SK-N-SH (cell line): ENCODE measurements at regions not wholly inside any gene's neighbourhood (a gene's known extent, or its start where the extent isn't known, plus 50 kb on each side); places are given as distances from the start of the nearest gene placed in this dataset.

Experiments used
- CTCF ChIA-PET: fragments of 300-600, 350-600 bp; formaldehyde crosslinking; extraction: SDS; loops from one replicate; lab custom pipeline; 2021; lab: Yijun Ruan, JAX
- POLR2A ChIA-PET: fragments of 350-600 bp; sonication (Branson Sonifier 250); formaldehyde crosslinking; extraction: SDS; loops from one replicate; lab custom pipeline; 2020; ENCODE audit warnings: antibody characterized with exemption, inconsistent platforms; lab: Yijun Ruan, JAX
- DNase-seq: peaks from one replicate; pipeline ENCODE4 v3.0.0; 2012
- H2AFZ ChIP-seq: fragments of 200-600 bp; sonication (generic); 2 replicates; pipeline ENCODE4 v1.8.1; 2016; ENCODE audit warnings: antibody characterized with exemption, mild to moderate bottlenecking, low read depth
- H3F3A ChIP-seq: fragments of 200-600 bp; sonication (generic); replicated peaks from 2 replicates; pipeline ENCODE3; 2016; ENCODE audit warnings: antibody characterized with exemption, mild to moderate bottlenecking; ENCODE audit not compliant: insufficient read depth
- H3K27ac ChIP-seq, 2 experiments: fragments of 200-500 bp in 1 of 2; fragments of 200-600 bp in 1 of 2; sonication (Bioruptor generic) in 1 of 2; sonication (generic), shearing (Covaris generic) in 1 of 2; 2 replicates each; pipeline versions ENCODE4 v1.5.1 to v1.6.1; 2014 to 2016; ENCODE audit warnings: low read depth in 2 of 2, inconsistent platforms in 1 of 2, low read length in 1 of 2, mild to moderate bottlenecking in 1 of 2, mixed read lengths in 1 of 2
- H3K27me3 ChIP-seq: fragments of 200-600 bp; sonication (generic), shearing (Covaris generic); 2 replicates; pipeline ENCODE4 v1.6.1; 2016; ENCODE audit warnings: mixed run types; ENCODE audit not compliant: insufficient read depth
- H3K36me3 ChIP-seq, 2 experiments: fragments of 200-500 bp in 1 of 2; fragments of 200-600 bp in 1 of 2; sonication (Bioruptor generic) in 1 of 2; sonication (generic) in 1 of 2; replicated peaks in 1 of 2; 2 replicates each; pipeline versions ENCODE3 to v1.5.1; 2014 to 2016; ENCODE audit warnings: low read length in 1 of 2, mild to moderate bottlenecking in 1 of 2; ENCODE audit not compliant: insufficient read depth in 2 of 2, control insufficient read depth in 1 of 2
- H3K4me1 ChIP-seq, 2 experiments: fragments of 200-500 bp in 1 of 2; fragments of 200-600 bp in 1 of 2; sonication (Bioruptor generic) in 1 of 2; sonication (generic), shearing (Covaris generic) in 1 of 2; 2 replicates each; pipeline versions ENCODE4 v1.5.1 to v1.6.1; 2014 to 2016; ENCODE audit warnings: low read depth in 1 of 2, low read length in 1 of 2, mixed run types in 1 of 2; ENCODE audit not compliant: insufficient read depth in 2 of 2, control insufficient read depth in 1 of 2
- H3K4me2 ChIP-seq: fragments of 200-600 bp; sonication (generic), shearing (Covaris generic); 2 replicates; pipeline ENCODE4 v1.6.1; 2017; ENCODE audit warnings: mixed run types
- H3K4me3 ChIP-seq, 2 experiments: fragments of 200-500 bp in 1 of 2; fragments of 200-600 bp in 1 of 2; sonication (Bioruptor generic) in 1 of 2; sonication (generic), shearing (Covaris generic) in 1 of 2; 2 replicates each; pipeline versions ENCODE4 v1.5.1 to v1.8.1; 2014 to 2016; ENCODE audit warnings: low read depth in 2 of 2, inconsistent platforms in 1 of 2, low read length in 1 of 2, mild to moderate bottlenecking in 1 of 2, mixed read lengths in 1 of 2, moderate library complexity in 1 of 2
- H3K79me2 ChIP-seq: fragments of 200-600 bp; sonication (generic); 2 replicates; pipeline ENCODE4 v1.8.1; 2017; ENCODE audit warnings: mild to moderate bottlenecking; ENCODE audit not compliant: insufficient read depth
- H3K9ac ChIP-seq: fragments of 200-600 bp; sonication (generic); 2 replicates; pipeline ENCODE4 v1.6.1; 2017; ENCODE audit warnings: mixed run types
- H3K9me2 ChIP-seq: fragments of 200-600 bp; sonication (generic); 2 replicates; pipeline ENCODE4 v1.6.1; 2017; ENCODE audit warnings: mixed run types
- H3K9me3 ChIP-seq: fragments of 200-600 bp; sonication (generic); 2 replicates; pipeline ENCODE4 v1.6.1; 2017; ENCODE audit warnings: mixed run types, mild to moderate bottlenecking, moderate library complexity
- H4K20me1 ChIP-seq: fragments of 200-600 bp; sonication (generic); 2 replicates; pipeline ENCODE4 v1.6.1; 2017; ENCODE audit warnings: mild to moderate bottlenecking, mixed run types; ENCODE audit not compliant: insufficient read depth
- CHD2 ChIP-seq: fragments of 150-350 bp; IDR thresholded peaks from 2 replicates; pipeline ENCODE4 v1.6.1; 2018; ENCODE audit warnings: low read length; ENCODE audit not compliant: partially characterized antibody
- NRF1 ChIP-seq: IDR thresholded peaks from 2 replicates; pipeline ENCODE4 v1.6.1; 2012; ENCODE audit warnings: low read depth, mild to moderate bottlenecking, low read length
- POLR2AphosphoS5 ChIP-seq: IDR thresholded peaks from 2 replicates; pipeline ENCODE4 v1.6.1; 2012; ENCODE audit warnings: low read depth, low read length
- RCOR1 ChIP-seq: fragments of 150-350 bp; IDR thresholded peaks from 2 replicates; pipeline ENCODE4 v1.6.1; 2017; ENCODE audit warnings: antibody characterized with exemption, low read length
- RFX5 ChIP-seq: IDR thresholded peaks from 2 replicates; pipeline ENCODE4 v1.6.1; 2012; ENCODE audit warnings: mild to moderate bottlenecking, improper control_type of control experiment, low read length
- TAF1 ChIP-seq: IDR thresholded peaks from 2 replicates; pipeline ENCODE4 v1.6.1; 2012; ENCODE audit warnings: low read depth, mild to moderate bottlenecking, low read length, moderate library complexity, borderline replicate concordance
- WGBS: methylation state at CpG from one replicate; pipeline ENCODE4 v1.1.6; 2017; ENCODE audit warnings: low lambda C conversion rate; 5-methylcytosine and 5-hydroxymethylcytosine counted together
- TF ChIP-seq, protein P1 (sequence below): fragments of 150-350 bp; IDR thresholded peaks from 2 replicates; pipeline ENCODE4 v1.6.1; 2017; ENCODE audit warnings: antibody characterized with exemption, low read length, low read depth, borderline replicate concordance
- TF ChIP-seq, protein P2 (sequence below): IDR thresholded peaks from 2 replicates; pipeline ENCODE4 v1.4.0; 2012; ENCODE audit warnings: low read depth
- TF ChIP-seq, protein P3 (sequence below): fragments of 200-600 bp; sonication (generic); IDR thresholded peaks from 2 replicates; pipeline ENCODE4 v1.6.1; 2017; ENCODE audit warnings: antibody characterized with exemption, mild to moderate bottlenecking, moderate library complexity
- TF ChIP-seq, protein P4 (sequence below): IDR thresholded peaks from 2 replicates; pipeline ENCODE4 v1.4.0; 2012; ENCODE audit warnings: low read depth, borderline replicate concordance

DNA sequence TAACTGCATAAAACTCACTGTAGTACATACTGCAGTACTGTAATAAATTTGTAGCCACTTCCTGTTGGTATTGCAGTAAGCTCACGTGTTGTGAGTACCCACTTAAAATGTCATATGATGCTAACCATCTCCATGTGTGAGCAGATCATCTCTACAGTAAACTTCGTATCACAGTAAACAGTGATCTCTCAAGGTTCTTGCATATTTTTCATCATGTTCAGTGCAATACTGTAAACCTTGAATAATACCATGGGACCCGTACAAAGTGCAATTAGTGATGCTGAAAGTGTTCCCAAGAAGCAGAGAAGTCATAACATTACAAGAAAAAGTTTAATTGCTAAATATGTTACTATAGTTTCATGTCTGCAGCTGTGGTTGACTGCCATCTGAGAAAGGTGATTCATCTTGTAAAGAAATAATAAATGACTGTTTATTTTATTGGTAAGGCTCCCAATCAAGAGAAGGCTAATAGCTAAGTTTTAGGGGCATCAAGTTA, 253.8 kb upstream of the POU5F2 start:
- Histone ChIP-seq H4K20me1 (no peaks in the 10 kb centered on the region), H3K27me3 (no peaks in the 10 kb centered on the region)
- DNase-seq: no peak
- TF ChIP-seq, protein P1, sequence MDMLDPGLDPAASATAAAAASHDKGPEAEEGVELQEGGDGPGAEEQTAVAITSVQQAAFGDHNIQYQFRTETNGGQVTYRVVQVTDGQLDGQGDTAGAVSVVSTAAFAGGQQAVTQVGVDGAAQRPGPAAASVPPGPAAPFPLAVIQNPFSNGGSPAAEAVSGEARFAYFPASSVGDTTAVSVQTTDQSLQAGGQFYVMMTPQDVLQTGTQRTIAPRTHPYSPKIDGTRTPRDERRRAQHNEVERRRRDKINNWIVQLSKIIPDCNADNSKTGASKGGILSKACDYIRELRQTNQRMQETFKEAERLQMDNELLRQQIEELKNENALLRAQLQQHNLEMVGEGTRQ: peak; percentile 20; the same call in 1 of the 2 replicates
- TF ChIP-seq, protein P2, sequence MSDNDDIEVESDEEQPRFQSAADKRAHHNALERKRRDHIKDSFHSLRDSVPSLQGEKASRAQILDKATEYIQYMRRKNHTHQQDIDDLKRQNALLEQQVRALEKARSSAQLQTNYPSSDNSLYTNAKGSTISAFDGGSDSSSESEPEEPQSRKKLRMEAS: no peak
- TF ChIP-seq, all 33 proteins: peak for 1
- Histone ChIP-seq H3F3A (no peaks in the 10 kb centered on the region), H3K36me3 (no peaks in the 10 kb centered on the region), H2AFZ (no peak overlapping the region), H3K4me2 (no peak overlapping the region), H3K9ac (no peak overlapping the region), H3K4me3 (no peak overlapping the region), H3K9me2 (no peaks in the 10 kb centered on the region), H3K79me2 (no peaks in the 10 kb centered on the region), H3K27ac (no peak overlapping the region), H3K9me3 (no peaks in the 10 kb centered on the region), H3K4me1 (peaks cover 0 to 11% of the 10 kb centered on the region in 2 experiments; a peak in 2 of 4 replicates)
- 65% methylated on average over 3 of the region's 3 CpGs for WGBS
- ChIA-PET CTCF (no interaction called here), POLR2A (no interaction called here)

DNA sequence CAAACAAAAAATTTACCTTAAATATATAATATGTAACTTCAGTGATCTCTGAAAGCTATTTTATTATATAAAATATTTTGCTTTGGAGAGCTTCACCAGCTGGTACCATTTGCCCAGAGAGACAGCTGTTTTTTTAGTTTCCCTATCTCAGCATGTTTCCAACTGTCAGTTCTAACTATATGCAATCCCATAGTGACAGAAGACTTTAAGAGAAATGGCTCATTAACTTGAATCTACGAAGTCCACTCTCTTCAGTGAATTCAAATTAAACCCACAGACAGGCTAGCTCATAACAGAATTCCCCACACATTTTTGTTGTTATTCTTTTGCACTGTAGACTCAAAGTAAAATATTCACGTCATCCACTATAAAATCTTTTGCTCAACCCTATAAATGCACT, 251.8 kb upstream of the POU5F2 start:
- no peak overlapping the region for H2AFZ ChIP-seq
- no peaks in the 10 kb centered on the region for H4K20me1 ChIP-seq
- TF ChIP-seq TAF1 (no peak), POLR2AphosphoS5 (no peak), RFX5 (no peak), NRF1 (no peak), RCOR1 (no peak), CHD2 (no peak)
- TF ChIP-seq, protein P3, sequence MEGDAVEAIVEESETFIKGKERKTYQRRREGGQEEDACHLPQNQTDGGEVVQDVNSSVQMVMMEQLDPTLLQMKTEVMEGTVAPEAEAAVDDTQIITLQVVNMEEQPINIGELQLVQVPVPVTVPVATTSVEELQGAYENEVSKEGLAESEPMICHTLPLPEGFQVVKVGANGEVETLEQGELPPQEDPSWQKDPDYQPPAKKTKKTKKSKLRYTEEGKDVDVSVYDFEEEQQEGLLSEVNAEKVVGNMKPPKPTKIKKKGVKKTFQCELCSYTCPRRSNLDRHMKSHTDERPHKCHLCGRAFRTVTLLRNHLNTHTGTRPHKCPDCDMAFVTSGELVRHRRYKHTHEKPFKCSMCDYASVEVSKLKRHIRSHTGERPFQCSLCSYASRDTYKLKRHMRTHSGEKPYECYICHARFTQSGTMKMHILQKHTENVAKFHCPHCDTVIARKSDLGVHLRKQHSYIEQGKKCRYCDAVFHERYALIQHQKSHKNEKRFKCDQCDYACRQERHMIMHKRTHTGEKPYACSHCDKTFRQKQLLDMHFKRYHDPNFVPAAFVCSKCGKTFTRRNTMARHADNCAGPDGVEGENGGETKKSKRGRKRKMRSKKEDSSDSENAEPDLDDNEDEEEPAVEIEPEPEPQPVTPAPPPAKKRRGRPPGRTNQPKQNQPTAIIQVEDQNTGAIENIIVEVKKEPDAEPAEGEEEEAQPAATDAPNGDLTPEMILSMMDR: no peak
- TF ChIP-seq, protein P4, sequence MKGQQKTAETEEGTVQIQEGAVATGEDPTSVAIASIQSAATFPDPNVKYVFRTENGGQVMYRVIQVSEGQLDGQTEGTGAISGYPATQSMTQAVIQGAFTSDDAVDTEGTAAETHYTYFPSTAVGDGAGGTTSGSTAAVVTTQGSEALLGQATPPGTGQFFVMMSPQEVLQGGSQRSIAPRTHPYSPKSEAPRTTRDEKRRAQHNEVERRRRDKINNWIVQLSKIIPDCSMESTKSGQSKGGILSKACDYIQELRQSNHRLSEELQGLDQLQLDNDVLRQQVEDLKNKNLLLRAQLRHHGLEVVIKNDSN: no peak
- peaks cover 0 to 11% of the 10 kb centered on the region in 2 experiments; a peak in 2 of 4 replicates for H3K4me1 ChIP-seq
- H3F3A ChIP-seq: no peaks in the 10 kb centered on the region
- no peaks in the 10 kb centered on the region for H3K79me2 ChIP-seq
- 90% methylated on average over 2 of the region's 2 CpGs for WGBS
- H3K9ac ChIP-seq: no peak overlapping the region
- ChIA-PET POLR2A (no interaction called here), CTCF (no interaction called here)
- H3K9me3 ChIP-seq: no peaks in the 10 kb centered on the region
- no peaks in the 10 kb centered on the region for H3K27me3 ChIP-seq
- H3K9me2 ChIP-seq: no peaks in the 10 kb centered on the region
- no peak overlapping the region for H3K27ac ChIP-seq
- H3K36me3 ChIP-seq: no peaks in the 10 kb centered on the region
- H3K4me3 ChIP-seq: no peak overlapping the region
- no peak for DNase-seq
- H3K4me2 ChIP-seq: no peak overlapping the region
